Osteoblast (primary cell): ENCODE measurements at regions not wholly inside any gene's neighbourhood (a gene's known extent, or its start where the extent isn't known, plus 50 kb on each side); places are given as distances from the start of the nearest gene placed in this dataset.
A peak's percentile ranks its signal among the peaks of the same experiment; 100 is the strongest.

Experiments
- DNase-seq: peaks from one replicate; pipeline ENCODE4 v3.0.0; 2011; ENCODE audit warnings: low spot score, mixed read lengths; ENCODE audit not compliant: insufficient read length; ENCODE audit errors: missing footprints
- H2AFZ ChIP-seq: 2 replicates; pipeline ENCODE4 v1.6.0; 2011; ENCODE audit warnings: mild to moderate bottlenecking, low read length
- H3K27ac ChIP-seq: 2 replicates; pipeline ENCODE4 v1.5.1; 2011; ENCODE audit warnings: mild to moderate bottlenecking, low read depth, low read length, moderate library complexity
- H3K27me3 ChIP-seq: 2 replicates; pipeline ENCODE4 v1.6.0; 2012; ENCODE audit warnings: mild to moderate bottlenecking, control low read depth, inconsistent platforms, low read length, moderate library complexity; ENCODE audit not compliant: insufficient read depth
- H3K36me3 ChIP-seq: 2 replicates; pipeline ENCODE4 v1.5.1; 2011; ENCODE audit warnings: mild to moderate bottlenecking, low read length, control low read depth, moderate library complexity; ENCODE audit not compliant: insufficient read depth
- H3K4me1 ChIP-seq: 2 replicates; pipeline ENCODE4 v1.5.1; 2011; ENCODE audit warnings: mild to moderate bottlenecking, low read length, control low read depth, moderate library complexity; ENCODE audit not compliant: insufficient read depth
- H3K4me2 ChIP-seq: 2 replicates; pipeline ENCODE4 v1.6.0; 2011; ENCODE audit warnings: mild to moderate bottlenecking, low read length; ENCODE audit not compliant: insufficient read depth
- H3K4me3 ChIP-seq: fragments of 200-600 bp; sonication (generic); 3 replicates; pipeline ENCODE4 v1.5.1; 2012; ENCODE audit warnings: mild to moderate bottlenecking, low read length, inconsistent platforms; ENCODE audit not compliant: insufficient read depth
- H3K79me2 ChIP-seq: 2 replicates; pipeline ENCODE4 v1.6.0; 2012; ENCODE audit warnings: mild to moderate bottlenecking, low read length, control low read depth, inconsistent platforms; ENCODE audit not compliant: insufficient read depth
- H3K9me3 ChIP-seq: 2 replicates; pipeline ENCODE4 v1.5.1; 2011; ENCODE audit warnings: low read depth, low read length, control low read depth
- H4K20me1 ChIP-seq: 2 replicates; pipeline ENCODE4 v1.6.0; 2012; ENCODE audit warnings: mild to moderate bottlenecking, low read length, control low read depth; ENCODE audit not compliant: insufficient read depth
- CTCF ChIP-seq: IDR thresholded peaks from 2 replicates; pipeline ENCODE4 v1.5.1; 2011; ENCODE audit warnings: mild to moderate bottlenecking, low read depth, low read length, moderate library complexity; ENCODE audit errors: extremely low read depth

DNA sequence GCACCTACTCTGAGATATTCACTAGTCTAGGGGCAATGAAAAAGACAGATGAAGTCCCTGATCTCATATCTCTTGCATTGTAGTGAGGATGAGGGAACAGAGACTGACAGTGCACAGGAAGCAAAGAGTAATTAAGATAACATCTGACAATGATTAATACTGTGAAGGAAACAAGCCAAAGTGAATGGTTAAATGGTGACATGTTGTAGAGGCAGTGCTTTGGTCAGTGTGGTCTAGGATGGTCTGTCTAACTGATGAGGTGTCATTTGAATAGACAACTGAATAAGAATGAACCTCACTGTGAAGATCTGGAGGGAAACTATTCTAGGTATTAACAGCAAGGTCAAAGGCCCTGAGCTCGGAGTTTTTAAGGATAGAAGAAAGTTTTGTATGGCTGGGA lies 333.3 kb upstream of the GRIA1 start:
- no peak for DNase-seq
- Histone ChIP-seq H3K4me3 (no peak overlapping the region), H3K4me1 (peaks cover 29% of the 10 kb centered on the region), H2AFZ (no peak overlapping the region), H3K27ac (no peak overlapping the region), H3K36me3 (no peaks in the 10 kb centered on the region), H3K27me3 (no peaks in the 10 kb centered on the region), H3K9me3 (no peaks in the 10 kb centered on the region), H3K79me2 (no peaks in the 10 kb centered on the region), H4K20me1 (no peaks in the 10 kb centered on the region), H3K4me2 (no peak overlapping the region)
- TF ChIP-seq CTCF: no peak

- Histone ChIP-seq H3K4me2 (no peak overlapping the region), H4K20me1 (no peaks in the 10 kb centered on the region), H3K4me1 (peaks cover 25% of the 10 kb centered on the region), H3K79me2 (no peaks in the 10 kb centered on the region), H3K36me3 (no peaks in the 10 kb centered on the region), H2AFZ (peak overlapping the region; percentile 37), H3K9me3 (no peaks in the 10 kb centered on the region), H3K27ac (no peak overlapping the region), H3K4me3 (no peak overlapping the region), H3K27me3 (no peaks in the 10 kb centered on the region)
- DNase-seq: no peak
- TF ChIP-seq CTCF: no peak
Observed at GRCh38 chr5:153158608-153159007, 331.9 kb upstream of the GRIA1 start.

DNA sequence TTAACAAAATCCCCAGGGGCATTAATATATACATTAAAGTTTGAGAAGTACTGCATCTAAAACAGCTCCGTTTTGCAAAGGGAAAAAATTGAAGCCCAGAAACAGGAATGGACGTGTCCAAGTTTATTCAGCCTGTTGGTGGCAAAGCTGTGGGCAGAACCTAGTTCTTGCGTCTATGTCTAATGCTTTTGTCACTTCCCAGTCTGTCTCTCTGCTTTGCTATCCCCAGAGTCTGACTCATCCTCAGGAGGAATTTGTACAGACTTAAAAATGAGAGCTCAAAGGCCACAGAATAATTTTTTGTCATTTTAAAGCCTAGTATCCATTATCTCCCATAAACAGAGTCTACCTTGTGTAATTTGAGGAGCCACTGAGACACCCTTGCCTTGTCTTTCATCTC lies 330.9 kb upstream of the GRIA1 start:
- Histone ChIP-seq H3K36me3 (no peaks in the 10 kb centered on the region), H3K9me3 (no peaks in the 10 kb centered on the region), H3K4me3 (no peak overlapping the region), H3K4me1 (peaks cover 25% of the 10 kb centered on the region), H3K79me2 (no peaks in the 10 kb centered on the region), H3K27me3 (no peaks in the 10 kb centered on the region), H3K27ac (peak overlapping the region; percentile 33), H3K4me2 (peak overlapping the region; percentile 13), H4K20me1 (no peaks in the 10 kb centered on the region), H2AFZ (no peak overlapping the region)
- peak; percentile 54 for DNase-seq
- TF ChIP-seq CTCF: no peak

DNA sequence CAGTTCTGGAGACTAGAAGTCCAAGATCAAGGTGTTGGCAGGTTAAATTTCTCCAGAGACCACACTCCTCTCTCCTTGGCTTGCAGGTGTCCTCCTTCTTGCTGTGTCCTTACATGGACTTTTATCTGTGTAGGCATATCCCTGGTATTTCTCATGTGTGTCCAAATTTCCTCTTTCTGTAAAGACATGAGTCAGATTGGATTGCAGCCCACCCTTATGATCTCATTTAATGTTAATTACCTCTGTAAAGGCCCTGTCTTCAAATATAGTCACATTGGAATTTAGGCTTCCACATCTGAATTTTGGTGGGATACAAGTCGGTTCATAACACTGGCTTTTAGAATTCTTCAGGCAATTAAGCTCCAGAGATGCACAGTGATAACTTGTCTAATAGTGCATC lies 322.2 kb upstream of the GRIA1 start:
- Histone ChIP-seq H3K27me3 (no peaks in the 10 kb centered on the region), H3K27ac (no peak overlapping the region), H2AFZ (no peak overlapping the region), H3K4me3 (no peak overlapping the region), H3K36me3 (no peaks in the 10 kb centered on the region), H3K79me2 (no peaks in the 10 kb centered on the region), H4K20me1 (no peaks in the 10 kb centered on the region), H3K4me1 (no peaks in the 10 kb centered on the region), H3K4me2 (no peak overlapping the region), H3K9me3 (no peaks in the 10 kb centered on the region)
- DNase-seq: no peak
- no peak for TF ChIP-seq CTCF
